GM23248 (cell line): ENCODE measurements at regions not wholly inside any gene's neighbourhood (a gene's known extent, or its start where the extent isn't known, plus 50 kb on each side); places are given as distances from the start of the nearest gene placed in this dataset.

Experiments used
- EZH2 ChIP-seq: fragments of 200-600 bp; sonication (generic); IDR thresholded peaks from 2 replicates; pipeline ENCODE4 v1.6.1; 2018; ENCODE audit warnings: antibody characterized with exemption, mild to moderate bottlenecking; ENCODE audit not compliant: insufficient read depth, poor library complexity, severe bottlenecking
- EZH2phosphoT487 ChIP-seq: fragments of 200-600 bp; sonication (generic); IDR thresholded peaks from 2 replicates; pipeline ENCODE4 v1.6.1; 2018; ENCODE audit warnings: antibody characterized with exemption, moderate library complexity, mild to moderate bottlenecking, low read depth; ENCODE audit not compliant: insufficient read depth

GRCh38 chr4:153974452-153974851 is 185.6 kb upstream of the SFRP2 start:
- no peak for TF ChIP-seq EZH2
- TF ChIP-seq EZH2phosphoT487 = no peak
